ENCODE measurements at regions not wholly inside any gene's neighbourhood (a gene's known extent, or its start where the extent isn't known, plus 50 kb on each side); places are given as distances from the start of the nearest gene placed in this dataset.

GRCh38 chr6:26206868-26207801, 119.9 kb downstream of the HFE start:
- TF ChIP-seq EP300 (conservative IDR thresholded peaks at IDR 0.05; ENCODE audit: poor library complexity, severe bottlenecking) (no peak), CTCF (IDR thresholded peaks at IDR 0.05; ENCODE audit: poor library complexity, severe bottlenecking) (no peak), SMC3 (conservative IDR thresholded peaks at IDR 0.05; ENCODE audit: poor library complexity) (no peak), EZH2 (IDR thresholded peaks at IDR 0.05; ENCODE audit: borderline replicate concordance, insufficient read depth, low read length, poor library complexity, severe bottlenecking) (no peak), RAD21 (conservative IDR thresholded peaks at IDR 0.05) (no peak), REST (IDR thresholded peaks at IDR 0.05; ENCODE audit: borderline replicate concordance) (no peak)
